Astrocyte of the cerebellum (primary cell): ENCODE measurements at regions not wholly inside any gene's neighbourhood (a gene's known extent, or its start where the extent isn't known, plus 50 kb on each side); places are given as distances from the start of the nearest gene placed in this dataset.

ENCODE experiments used
- DNase-seq: peaks from one replicate; pipeline ENCODE4 v3.0.0-alpha.2; 2011; ENCODE audit warnings: low read depth
- H3K4me3 ChIP-seq: 2 replicates; pipeline ENCODE4 v1.5.1; 2011; ENCODE audit warnings: mild to moderate bottlenecking, low read depth, low read length, moderate library complexity
- CTCF ChIP-seq: IDR thresholded peaks from 2 replicates; pipeline ENCODE4 v1.5.1; 2012; ENCODE audit warnings: low read length, low read depth, moderate library complexity, mild to moderate bottlenecking; ENCODE audit errors: missing control alignments
- in situ Hi-C: cut with HindIII; loops from 2 replicates; pipeline ENCODE4 v1.10.0; 2017; ENCODE audit warnings: low sequenced_read_pairs

- no peak for DNase-seq
- TF ChIP-seq CTCF: no peak
- in situ Hi-C loops: no loop called here
These were observed 213.0 kb upstream of the ROBO2 start for GRCh38 chr3:76826861-76827260.

DNA sequence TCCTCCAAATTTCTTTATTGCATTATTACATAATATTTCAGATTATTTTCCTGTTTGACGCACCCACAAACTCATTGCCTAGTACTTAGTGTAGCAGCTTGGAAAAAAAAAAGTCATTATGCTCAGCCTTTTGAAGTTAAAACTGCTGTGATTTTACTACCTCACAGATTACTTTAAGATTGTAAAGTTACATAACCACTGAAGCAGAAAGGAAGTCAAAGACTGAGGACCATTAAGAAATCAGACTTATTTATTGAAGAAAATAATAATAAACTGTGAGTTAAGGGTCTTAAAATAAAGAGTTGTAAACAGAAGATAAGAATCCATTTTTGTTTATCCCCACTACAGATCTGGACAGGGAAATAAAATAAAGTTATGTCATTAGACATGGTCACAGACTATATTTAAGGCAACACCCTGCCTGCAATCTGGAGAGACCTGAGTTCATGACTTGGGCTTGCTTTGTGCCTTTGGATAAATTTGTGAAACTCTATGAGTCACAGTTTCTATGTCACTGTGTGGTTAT lies 212.1 kb upstream of the ROBO2 start:
- no peak for TF ChIP-seq CTCF
- H3K4me3 ChIP-seq: no peak overlapping the region
- in situ Hi-C loops: no loop called here
- DNase-seq: no peak

More at GRCh38 chr3:76826861-76827260, 213.0 kb upstream of the ROBO2 start:
- H3K4me3 ChIP-seq: no peak overlapping the region

DNA sequence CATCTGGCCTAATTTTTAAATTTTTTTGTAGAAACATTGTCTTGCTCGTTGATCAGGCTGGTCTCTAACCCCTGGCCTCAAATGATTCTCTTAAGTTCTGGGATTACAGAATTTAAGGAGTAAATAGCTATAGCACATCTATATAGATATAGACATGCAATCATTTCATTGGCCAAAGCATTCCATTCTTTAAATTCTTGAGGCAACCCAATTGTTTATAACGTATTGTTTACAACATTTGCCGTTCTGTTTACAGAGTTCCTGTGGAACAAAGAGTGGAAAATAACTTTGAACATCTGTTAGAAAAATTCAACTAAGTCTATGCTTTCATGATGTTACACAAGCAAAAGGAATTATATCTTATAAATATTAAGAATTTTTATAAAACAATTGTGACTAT lies 205.2 kb upstream of the ROBO2 start:
- in situ Hi-C loops: no loop called here
- H3K4me3 ChIP-seq: no peak overlapping the region
- no peak for TF ChIP-seq CTCF
- DNase-seq: no peak

- DNase-seq: no peak
- TF ChIP-seq CTCF: no peak
- no peak overlapping the region for H3K4me3 ChIP-seq
- in situ Hi-C loops: no loop called here
These were observed 198.2 kb upstream of the ROBO2 start for GRCh38 chr3:76841747-76842146.

DNA sequence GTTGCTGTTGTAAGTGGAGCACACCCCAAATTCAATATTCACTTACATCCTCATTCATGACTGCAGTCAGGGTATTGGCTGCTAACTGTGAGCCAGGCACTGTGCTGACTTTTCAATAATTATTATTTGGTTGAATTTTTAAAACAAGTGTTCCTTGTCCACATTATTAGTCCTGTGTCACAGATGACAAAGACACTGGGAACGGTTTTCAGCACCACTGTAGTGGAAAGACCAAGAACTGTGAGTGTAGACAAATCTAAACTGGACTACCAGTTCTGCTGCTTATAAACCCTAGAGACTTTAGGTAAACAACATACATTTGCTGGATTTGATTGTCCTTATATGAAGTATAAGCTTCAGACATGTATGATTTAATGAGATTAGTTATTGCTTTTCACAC lies 197.7 kb upstream of the ROBO2 start:
- DNase-seq: no peak
- in situ Hi-C loops: no loop called here
- no peak overlapping the region for H3K4me3 ChIP-seq
- TF ChIP-seq CTCF: no peak

DNA sequence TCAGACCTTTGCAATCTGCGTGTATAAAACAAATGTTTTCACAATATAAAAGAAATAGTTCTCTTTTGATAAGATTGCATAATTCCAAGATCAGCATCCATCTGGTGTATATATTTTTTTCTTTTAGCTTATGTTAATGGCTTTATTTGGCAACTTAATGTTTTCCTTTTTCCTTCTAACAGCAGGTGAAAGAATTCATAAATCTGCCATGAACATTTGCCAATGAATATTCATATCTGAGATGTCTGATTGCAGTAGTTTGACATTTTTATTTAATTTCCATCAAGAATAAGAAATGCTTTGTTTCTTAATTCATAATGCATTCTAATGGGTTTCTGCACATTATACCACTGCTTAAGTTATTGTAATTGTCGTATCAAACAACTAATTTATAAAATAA lies 184.4 kb upstream of the ROBO2 start:
- no peak overlapping the region for H3K4me3 ChIP-seq
- DNase-seq: no peak
- no peak for TF ChIP-seq CTCF
- in situ Hi-C loops: no loop called here

DNA sequence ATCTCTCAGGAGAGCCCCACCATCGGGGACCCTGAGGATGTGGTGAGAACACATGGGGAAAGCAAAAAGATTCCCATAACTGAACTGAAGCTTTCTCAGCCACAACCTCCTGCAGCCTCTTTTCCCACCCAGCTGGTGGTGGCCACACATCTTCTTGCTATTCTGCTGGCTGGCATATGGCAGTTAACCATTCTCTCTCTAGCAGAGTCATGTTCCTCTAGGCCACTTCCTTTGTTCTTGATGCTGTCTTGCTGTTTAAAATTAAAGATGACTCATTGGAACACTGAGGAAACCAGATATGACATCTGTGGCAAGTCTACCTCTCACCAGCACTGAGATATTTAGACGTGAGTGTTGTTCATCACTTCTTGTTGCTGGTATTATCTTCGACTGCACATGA lies 180.3 kb upstream of the ROBO2 start:
- no peak overlapping the region for H3K4me3 ChIP-seq
- in situ Hi-C loops: no loop called here
- DNase-seq: peak; percentile 3
- no peak for TF ChIP-seq CTCF
